ENCODE measurements at regions not wholly inside any gene's neighbourhood (a gene's known extent, or its start where the extent isn't known, plus 50 kb on each side); places are given as distances from the start of the nearest gene placed in this dataset.

- no peak for DNase-seq (ENCODE audit: low read depth in 2 of 3, low spot score in 1 of 3)
Observed at GRCh38 chr18:22613788-22614187, 196.1 kb upstream of the CTAGE1 start.

- no peak for DNase-seq (ENCODE audit: low read depth in 2 of 3, low spot score in 1 of 3)
Observed at GRCh38 chr18:22623513-22623912, 205.8 kb upstream of the CTAGE1 start.

GRCh38 chr18:22624176-22624575, 206.5 kb upstream of the CTAGE1 start:
- DNase-seq (ENCODE audit: low read depth in 2 of 3, low spot score in 1 of 3) = no peak

- no peak for DNase-seq (ENCODE audit: low read depth in 2 of 3, low spot score in 1 of 3)
Observed at GRCh38 chr18:22625406-22625805, 207.7 kb upstream of the CTAGE1 start.

- no peak for DNase-seq (ENCODE audit: low read depth in 2 of 3, low spot score in 1 of 3)
Observed at GRCh38 chr18:22626771-22627170, 209.1 kb upstream of the CTAGE1 start.

GRCh38 chr18:22627506-22627905, 209.8 kb upstream of the CTAGE1 start:
- no peak for DNase-seq (ENCODE audit: low read depth in 2 of 3, low spot score in 1 of 3)

- DNase-seq (ENCODE audit: low read depth in 2 of 3, low spot score in 1 of 3) = no peak
Observed at GRCh38 chr18:22628795-22629510, 211.2 kb upstream of the CTAGE1 start.

GRCh38 chr18:22630980-22631379, 213.3 kb upstream of the CTAGE1 start:
- no peak for DNase-seq (ENCODE audit: low read depth in 2 of 3, low spot score in 1 of 3)

GRCh38 chr18:22632191-22632590, 214.5 kb upstream of the CTAGE1 start:
- DNase-seq (ENCODE audit: low read depth in 2 of 3, low spot score in 1 of 3) = no peak

- no peak for DNase-seq (ENCODE audit: low read depth in 2 of 3, low spot score in 1 of 3)
Observed at GRCh38 chr18:22634464-22634863, 216.7 kb upstream of the CTAGE1 start.

- DNase-seq (ENCODE audit: low read depth in 2 of 3, low spot score in 1 of 3) = no peak
Observed at GRCh38 chr18:22637787-22638186, 220.1 kb upstream of the CTAGE1 start.

- DNase-seq (ENCODE audit: low read depth in 2 of 3, low spot score in 1 of 3) = no peak
Observed at GRCh38 chr18:22639026-22639463, 221.3 kb upstream of the CTAGE1 start.

GRCh38 chr18:22639561-22639960, 221.8 kb upstream of the CTAGE1 start:
- no peak for DNase-seq (ENCODE audit: low read depth in 2 of 3, low spot score in 1 of 3)

- DNase-seq (ENCODE audit: low read depth in 2 of 3, low spot score in 1 of 3) = no peak
Observed at GRCh38 chr18:22640281-22640842, 222.6 kb upstream of the CTAGE1 start.

GRCh38 chr18:22641958-22642357, 224.2 kb upstream of the CTAGE1 start:
- DNase-seq (ENCODE audit: low read depth in 2 of 3, low spot score in 1 of 3) = no peak

- DNase-seq (ENCODE audit: low read depth in 2 of 3, low spot score in 1 of 3) = no peak
Observed at GRCh38 chr18:22643731-22644130, 226.0 kb upstream of the CTAGE1 start.

GRCh38 chr18:22650247-22650646, 232.5 kb upstream of the CTAGE1 start:
- DNase-seq (ENCODE audit: low read depth in 2 of 3, low spot score in 1 of 3) = no peak

GRCh38 chr18:22657619-22658018, 239.9 kb upstream of the CTAGE1 start:
- no peak for DNase-seq (ENCODE audit: low read depth in 2 of 3, low spot score in 1 of 3)

- no peak for DNase-seq (ENCODE audit: low read depth in 2 of 3, low spot score in 1 of 3)
Observed at GRCh38 chr18:22658318-22658717, 240.6 kb upstream of the CTAGE1 start.

GRCh38 chr18:22663378-22663777, 245.7 kb upstream of the CTAGE1 start:
- DNase-seq (ENCODE audit: low read depth in 2 of 3, low spot score in 1 of 3) = no peak

- no peak for DNase-seq (ENCODE audit: low read depth in 2 of 3, low spot score in 1 of 3)
Observed at GRCh38 chr18:22666411-22666940, 248.8 kb upstream of the CTAGE1 start.

- no peak for DNase-seq (ENCODE audit: low read depth in 2 of 3, low spot score in 1 of 3)
Observed at GRCh38 chr18:22667156-22667555, 249.4 kb upstream of the CTAGE1 start.

Data from stimulated activated CD4-positive, alpha-beta T cell treated with anti-CD3 and anti-CD28 coated beads, Interleukin-12 subunit alpha, Interleukin-12 subunit beta, amount 100 ng/mL, for 48 hours (primary cell).